ENCODE measurements at regions not wholly inside any gene's neighbourhood (a gene's known extent, or its start where the extent isn't known, plus 50 kb on each side); places are given as distances from the start of the nearest gene placed in this dataset.
"Not testable (repeated sequence)": the region's sequence is repeated elsewhere in the genome, so short reads cannot be mapped to it uniquely, and the experiment has no call there.

DNA sequence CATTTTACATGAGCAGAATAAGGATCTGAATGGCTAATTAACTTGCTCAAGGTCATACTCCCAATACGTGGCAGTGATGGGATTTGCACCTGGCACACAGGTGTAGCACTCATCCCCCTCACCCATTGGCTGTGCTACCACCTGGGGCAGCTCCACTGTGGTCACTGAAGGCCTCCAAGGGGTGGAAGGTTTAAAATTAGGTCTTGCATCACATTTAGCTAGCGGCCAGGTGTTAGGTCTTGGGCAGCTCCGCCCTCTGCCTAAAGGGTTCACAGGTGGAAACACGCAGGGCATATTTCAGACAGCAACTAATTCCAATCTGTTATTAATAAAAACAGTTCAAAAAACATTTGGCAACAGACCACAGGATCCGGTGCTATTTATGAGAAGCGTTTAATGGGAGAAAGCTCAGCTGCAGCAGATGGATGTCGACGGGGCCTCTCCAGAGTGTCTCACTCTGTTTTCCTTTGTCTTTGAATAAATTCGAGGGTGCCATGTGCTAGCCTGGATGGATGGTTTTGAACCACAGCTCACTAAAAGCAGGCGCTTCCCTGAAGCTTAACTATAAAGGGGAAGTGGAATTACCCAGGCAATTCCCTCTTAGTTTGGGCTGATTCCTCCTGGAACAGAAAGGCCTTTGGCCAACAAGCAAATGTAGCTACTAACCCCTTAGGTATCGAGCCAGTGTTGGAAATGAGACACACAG lies 1017.6 kb downstream of the TYW1 start:
- no peak for DNase-seq (ENCODE audit: low spot score)

DNA sequence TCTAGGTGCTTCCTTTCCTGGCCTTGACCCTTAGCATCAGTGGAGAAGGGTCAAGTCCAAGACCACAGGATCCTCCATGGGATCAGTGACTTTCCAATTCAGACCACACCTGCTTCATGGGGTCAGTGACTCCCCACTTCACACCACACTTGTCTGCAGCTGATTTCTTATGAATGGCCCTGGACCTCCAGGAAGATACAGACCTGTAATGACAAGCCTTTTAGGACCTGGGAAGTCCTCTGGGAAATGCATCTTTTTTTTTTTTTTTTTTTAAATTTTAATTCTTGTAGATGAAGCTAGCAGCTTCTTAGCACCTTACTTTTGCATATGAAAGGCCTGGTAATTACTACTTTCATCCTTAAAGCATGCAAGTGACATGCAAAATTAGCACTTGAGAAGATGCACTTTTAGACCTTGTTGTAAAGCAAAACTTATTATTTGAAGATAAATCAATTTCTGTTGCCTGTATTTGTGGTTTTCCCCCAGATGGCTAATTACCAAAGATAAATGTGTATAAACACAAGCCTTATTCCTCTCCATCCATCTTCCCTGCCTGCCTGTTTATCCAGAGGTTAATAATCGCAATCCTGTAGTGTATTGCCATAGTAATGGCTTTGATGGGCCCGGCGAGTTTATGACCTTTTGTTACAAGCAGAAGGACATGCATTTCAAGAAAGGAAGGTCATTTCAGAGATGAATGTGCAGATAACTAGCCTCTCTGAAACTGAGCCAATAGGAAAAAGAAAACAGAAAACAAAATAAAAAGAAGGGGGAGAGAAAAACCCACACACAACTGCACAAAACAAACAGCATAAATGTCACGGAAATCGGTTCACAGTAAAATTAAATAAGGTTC lies 1018.7 kb downstream of the TYW1 start:
- no peak for DNase-seq (ENCODE audit: low spot score)

DNA sequence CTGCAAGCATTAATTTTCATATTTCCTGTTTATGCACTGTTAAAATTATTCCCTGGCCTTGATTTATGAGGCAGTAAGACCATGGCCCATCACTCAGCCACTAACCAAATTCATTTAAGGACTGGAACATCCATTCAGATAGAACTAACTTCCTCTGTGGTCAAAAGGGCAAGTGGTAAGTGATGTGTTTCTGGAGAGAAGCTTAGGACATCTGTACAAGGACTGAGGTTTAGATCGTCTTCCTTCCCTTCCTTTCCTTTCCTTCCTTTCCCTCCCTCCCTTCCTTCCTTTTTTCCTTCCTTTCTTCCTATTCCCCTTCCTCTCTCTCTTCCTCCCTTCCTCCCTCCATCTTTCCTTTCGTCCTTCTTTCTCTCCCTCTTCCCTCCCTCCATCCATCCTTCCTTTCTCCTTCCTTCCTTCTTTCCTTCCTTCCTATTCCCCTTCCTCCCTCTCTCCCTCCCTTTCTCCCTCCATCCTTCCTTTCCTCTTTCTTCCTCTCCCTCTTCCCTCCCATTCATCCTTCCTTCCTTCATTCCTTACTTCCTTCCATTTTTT lies 1019.4 kb downstream of the TYW1 start:
- DNase-seq (ENCODE audit: low spot score): no peak

DNA sequence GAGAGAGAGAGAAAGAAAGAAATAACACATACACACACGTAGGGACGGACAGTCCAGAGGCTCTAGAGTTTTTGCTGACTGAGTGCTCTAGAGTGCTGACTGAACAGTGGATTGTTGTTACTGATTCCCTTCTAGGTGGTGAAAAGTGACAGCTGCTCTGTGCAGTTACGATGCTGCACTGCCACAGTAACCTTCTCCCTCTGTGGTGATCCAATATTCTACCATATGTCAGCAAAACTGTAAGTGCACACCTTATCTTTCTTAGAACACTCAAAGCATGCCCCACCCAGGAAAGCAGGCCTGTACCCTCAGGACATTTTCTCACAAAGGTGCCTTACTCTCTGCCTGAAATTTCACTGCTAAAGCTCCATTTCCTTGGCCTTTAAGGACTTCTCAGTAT lies 1023.5 kb downstream of the TYW1 start:
- DNase-seq (ENCODE audit: low spot score): no peak

DNA sequence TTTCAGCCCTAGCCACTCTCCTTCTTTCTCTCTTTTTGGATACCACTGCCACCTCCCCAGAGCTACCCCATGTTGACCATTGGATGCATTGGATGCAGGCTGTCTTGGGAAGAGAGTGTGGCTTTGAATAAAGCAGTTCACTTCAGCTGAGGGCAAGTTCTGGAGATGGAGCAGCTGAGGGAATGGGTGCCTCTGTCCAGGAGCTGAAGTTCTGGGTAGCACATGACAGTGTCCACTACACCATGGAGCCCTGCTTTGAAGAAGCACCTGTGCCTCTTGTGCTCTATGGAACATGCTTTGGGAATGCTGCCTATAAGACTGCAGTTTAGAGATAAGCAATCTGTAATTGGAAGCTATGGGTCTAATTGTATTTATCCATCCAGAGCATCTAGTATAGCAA lies 1028.7 kb downstream of the TYW1 start:
- DNase-seq (ENCODE audit: low spot score): no peak

DNA sequence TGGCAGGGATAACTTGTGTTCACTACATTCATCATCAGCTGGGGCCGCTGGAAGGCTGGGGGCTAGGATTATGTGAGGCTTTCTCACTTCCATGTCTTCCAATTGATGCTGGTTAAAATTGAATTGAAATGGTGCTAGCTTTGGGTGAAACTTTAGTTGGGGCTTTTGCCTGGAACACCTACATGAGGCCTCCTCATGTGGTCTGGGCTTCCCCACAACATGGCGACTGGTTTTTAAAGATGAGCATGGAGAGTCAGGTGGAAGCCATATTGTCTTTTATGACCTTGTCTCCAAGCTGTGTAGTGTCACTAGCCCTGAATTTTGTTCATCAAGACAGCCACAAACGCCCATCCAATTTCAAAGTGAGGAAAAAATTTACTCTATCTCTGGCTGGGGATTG lies 1033.9 kb downstream of the TYW1 start:
- no peak for DNase-seq (ENCODE audit: low spot score)

DNA sequence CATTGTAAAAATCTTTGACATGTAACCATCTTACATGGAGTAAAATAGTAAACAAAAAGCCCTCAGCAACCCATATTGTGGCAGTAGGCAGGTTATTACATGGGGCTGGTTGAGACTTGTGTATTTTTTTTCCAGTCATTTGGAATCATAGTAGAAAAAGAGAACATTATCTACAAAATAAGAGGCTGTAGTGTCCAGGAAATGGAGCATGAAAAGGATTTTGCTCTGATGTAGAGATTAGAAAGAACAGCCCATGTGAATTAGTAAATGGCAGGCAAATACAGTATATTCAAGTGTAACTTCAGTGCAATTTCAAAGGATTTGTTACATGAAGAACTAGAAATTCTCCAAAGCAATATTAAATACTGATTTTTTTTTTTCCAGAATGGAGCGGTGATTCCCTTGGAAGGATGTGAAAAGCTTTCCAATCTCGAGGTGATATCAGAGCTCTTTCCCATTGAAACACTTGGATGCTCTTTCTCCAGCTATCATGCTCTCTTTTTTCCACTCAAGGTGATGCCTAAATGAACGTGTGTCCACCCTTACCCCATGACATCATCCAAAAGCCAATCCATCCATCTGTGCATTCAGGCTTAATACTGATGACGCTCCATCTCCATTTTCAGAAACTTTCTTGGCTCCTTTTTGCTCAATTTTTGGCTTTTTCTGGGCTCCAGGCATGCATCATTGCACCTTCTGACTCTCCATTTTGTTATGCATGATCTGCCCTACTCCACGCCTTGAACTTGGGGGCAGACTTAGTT lies 1034.7 kb downstream of the TYW1 start:
- DNase-seq (ENCODE audit: low spot score): no peak

DNA sequence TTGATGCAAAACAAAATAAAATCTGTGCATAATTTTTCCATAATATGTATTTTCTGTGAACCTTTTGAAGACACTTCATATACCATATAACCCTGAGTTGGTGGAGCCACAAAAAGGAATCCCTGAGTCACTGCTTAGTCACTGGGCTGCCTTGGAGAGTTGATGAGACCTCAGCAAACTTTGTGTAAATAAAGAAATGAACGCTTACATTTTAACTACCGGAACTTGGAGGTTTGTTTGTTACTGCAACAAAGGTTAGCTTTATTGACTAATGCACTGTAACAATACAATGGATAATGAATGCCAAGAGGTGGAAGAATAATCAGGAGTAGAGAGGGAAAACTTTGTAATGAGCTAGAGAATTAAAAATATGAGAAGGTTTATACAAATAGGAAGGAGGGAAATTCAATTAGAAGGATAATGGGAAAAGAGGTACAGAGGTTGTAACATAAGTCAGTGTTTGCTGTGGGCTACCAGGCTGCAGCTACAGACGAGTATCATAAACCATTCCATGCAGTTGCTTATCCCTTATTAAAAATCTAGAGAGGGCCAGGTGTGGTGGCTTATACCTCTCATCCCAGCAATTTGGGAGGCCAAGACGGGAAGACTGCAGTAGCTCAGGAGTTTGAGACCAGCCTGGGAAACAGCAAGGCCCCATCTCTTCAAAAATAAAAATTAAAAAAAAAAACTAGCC lies 1042.1 kb downstream of the TYW1 start:
- DNase-seq (ENCODE audit: low spot score): no peak

DNA sequence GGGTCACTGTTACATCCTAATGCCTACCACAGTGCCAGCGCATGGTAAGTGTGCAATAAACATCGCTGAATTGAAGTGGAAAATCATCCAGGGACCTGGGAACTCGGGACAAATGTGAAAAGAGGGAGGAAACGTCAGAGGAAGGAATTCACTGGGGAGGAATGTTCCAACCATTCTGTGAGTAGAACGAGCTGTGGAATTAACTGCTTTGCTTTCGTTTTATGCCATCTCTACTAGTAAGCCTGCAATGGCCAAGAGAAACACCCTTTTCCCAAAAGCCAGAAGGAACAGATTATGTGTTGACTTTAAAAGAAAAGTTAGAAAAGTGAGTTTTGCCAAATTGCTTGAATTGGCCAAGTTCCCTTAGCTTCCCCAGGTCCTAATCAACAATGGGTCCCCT lies 1044.9 kb downstream of the TYW1 start:
- no peak for DNase-seq (ENCODE audit: low spot score)

DNA sequence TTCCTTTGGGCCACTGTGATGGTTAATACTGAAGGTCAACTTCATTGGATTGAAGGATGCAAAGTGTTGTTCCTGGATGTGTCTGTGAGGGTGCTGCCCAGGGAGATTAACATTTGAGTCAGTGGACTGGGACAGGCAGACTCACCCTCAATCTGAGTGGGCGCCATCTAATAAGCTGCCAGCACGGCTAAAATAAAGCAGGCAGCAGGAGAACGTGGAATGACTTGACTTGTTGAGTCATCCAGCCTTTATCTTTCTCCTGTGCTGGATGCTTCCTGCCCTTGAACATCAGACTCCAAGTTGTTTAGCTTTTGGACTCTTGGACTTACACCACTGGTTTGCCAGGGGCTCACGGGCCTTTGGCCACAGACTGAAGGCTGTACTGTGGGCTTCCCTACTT lies 1046.9 kb downstream of the TYW1 start:
- no peak for DNase-seq (ENCODE audit: low spot score)

DNA sequence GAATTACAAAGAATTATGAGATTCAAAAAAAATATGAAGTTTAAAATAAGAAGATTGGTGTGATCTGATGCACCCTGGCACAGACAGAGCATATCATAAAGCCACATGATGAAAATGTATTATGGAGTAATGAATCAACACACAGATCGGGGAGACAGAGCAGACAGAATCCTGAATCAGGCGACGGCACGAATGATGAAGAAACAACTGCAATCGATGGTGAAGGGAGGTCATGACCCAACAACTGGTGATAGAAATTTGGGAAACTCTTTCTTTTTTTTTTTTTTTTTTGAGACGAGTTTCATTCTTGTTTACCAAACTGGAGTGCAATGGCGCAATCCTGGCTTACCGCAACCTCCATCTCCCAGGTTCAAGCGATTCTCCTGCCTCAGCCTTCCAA lies 1054.0 kb downstream of the TYW1 start:
- DNase-seq (ENCODE audit: low spot score): no peak

DNA sequence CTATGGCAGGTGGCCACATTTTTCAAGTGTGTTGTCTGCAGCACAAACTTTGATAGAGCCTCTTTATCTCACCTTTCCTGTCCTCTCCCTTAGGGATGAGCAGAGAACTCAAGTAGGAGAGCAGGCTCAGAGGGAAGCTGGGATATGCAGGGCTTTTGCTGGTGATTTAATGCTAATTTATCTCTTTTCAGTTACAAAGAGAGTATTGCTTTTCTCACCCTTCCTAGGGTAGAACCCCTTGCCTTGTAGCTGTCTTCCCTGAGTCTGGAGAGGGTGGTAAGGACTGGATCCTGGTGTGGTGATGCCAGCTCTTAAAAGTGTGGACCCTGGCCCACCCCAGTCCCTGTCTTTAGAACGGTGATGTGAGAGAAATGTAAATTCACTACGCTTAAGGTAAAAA lies 1061.4 kb downstream of the TYW1 start:
- DNase-seq (ENCODE audit: low spot score): no peak

DNA sequence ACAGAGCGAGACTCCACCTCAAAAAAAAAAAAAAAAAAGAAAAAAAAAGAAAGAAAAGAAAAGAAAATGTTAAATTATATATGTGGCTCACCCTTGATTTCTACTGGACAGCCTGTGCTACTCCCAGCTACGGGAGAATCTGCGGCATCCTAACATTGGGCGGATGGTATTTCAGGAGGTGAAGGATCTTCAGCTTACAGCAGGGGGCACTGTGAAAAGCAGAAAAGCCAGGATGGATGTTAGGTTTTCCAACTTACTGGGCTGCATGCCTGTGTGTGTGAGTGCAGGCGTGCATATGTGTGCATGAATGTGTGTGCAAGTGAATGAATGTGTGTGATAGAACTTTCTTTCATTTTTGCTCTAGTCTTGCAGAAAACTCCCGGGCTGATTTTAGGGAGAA lies 1066.5 kb downstream of the TYW1 start:
- DNase-seq (ENCODE audit: low spot score): no peak

DNA sequence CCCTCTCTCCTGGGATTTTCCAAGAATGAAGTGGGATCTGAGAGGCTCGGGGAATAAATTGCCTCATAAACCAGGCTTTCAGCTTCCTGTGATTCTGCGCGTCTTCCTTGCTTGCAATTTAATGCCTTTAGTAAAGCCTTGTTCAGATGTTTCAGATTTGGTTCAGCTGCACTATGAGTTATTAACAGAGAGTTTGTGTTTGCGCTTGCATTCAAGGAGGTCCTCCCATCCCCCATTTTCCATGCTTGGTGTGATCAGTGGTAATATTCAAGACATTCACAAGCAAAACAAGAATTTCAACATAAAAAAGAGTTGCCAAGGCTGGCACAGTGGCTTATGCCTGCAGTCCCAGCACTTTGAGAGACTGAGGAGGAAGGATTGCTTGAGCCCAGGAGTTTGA lies 1068.9 kb downstream of the TYW1 start:
- DNase-seq (ENCODE audit: low spot score): no peak

DNA sequence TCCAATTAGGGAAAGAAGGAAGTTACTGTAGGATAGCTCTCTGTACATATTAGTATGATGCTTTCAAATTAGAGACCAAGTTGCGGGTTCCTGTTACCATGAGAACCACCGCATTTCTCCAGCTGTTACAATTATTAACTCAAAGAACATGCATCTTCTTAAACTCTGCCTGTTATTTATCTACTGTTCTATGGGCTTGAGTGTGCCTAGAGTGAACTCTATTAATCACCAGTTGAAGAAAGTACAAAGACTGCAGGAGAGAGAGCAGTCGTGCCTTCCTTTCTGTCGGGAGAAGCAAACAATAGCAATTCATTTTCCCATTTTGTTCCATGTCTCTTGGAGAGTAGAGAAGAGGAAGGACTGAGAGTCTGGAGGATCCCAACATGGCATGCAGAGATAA lies 1071.2 kb downstream of the TYW1 start:
- DNase-seq (ENCODE audit: low spot score): no peak

DNA sequence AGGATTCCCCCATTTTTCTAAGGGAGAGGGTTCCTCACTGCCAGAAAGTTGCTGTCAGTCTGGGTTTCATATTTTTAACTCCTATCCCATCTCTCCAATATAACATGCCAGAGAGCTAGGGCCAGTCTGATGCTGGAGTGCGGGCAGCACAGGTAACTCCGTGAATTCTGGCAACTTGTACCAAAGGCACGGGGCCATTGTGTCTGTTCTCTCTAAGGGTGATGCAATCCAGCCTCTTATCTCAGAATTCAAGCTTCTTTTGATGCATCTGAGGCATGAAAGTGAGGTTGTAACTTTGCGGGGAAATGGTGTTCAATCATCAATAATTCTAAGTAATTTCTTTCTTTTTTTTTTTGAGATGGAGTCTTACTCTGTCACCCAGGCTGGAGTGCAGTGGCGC lies 1074.4 kb downstream of the TYW1 start:
- no peak for DNase-seq (ENCODE audit: low spot score)

DNA sequence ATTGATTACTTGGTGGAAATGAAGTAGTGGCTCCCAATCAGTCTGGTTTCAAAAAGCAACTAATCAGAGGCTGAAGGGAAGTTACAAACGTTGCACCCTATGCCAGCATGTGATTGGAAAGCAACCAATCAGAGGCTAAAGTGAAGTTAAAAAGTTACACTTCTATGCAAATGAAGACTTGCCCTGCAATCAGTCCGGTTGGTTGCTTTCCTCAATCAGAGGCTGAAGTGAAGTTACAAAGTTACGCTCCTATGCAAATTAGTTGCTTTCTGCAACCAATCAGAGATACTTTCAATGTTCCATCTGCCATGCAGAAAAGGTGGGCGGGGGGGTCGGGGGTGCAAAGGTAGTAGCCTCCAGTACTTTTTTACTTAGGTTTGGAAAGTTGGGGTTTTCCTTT lies 1077.1 kb downstream of the TYW1 start:
- no peak for DNase-seq (ENCODE audit: low spot score)

DNA sequence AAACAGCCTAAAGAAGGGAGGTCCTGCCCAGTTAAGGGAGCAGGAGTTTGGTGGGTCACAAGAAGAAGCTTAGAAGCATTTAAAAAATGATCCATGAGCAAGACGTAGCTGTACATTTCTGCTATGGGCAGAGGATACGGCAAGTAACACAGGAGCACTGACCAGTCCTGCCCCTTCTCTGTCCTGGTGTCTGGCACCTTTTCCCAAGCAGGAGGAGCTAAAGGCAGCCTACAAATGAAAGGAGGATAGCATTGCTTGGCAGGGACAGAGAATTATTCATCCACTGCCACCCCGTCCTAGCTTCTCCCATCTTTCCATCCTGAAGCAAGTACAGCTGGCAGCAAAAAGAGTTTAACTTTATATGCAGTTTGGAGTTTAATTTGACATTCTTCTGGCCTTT lies 1077.6 kb downstream of the TYW1 start:
- no peak for DNase-seq (ENCODE audit: low spot score)

DNA sequence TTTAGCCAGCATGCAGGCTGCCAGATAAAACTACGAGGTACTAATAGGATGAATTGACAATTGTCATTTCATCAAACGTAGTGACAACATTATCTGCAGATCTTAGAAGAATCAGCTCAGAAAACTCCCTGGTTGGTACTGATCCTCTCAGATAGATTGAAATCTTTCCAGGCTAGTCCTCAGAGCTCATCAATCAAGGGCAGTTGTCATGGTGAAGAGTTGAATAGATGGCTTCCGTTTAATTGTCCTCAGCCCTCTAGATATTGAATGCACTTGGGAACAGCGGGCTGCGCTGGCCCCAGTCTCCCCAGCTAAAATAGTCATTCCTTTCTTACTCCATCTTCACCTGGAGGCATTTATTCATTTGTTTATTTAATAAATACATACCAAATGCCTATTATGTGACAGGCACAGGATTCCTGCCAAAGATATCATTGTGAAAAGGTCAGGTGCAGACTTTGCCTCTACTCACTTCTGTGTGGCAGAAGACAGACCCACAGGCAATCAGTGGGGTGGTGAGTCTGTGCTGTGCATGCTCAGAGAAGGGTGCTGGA lies 1081.6 kb downstream of the TYW1 start:
- no peak for DNase-seq (ENCODE audit: low spot score)

DNA sequence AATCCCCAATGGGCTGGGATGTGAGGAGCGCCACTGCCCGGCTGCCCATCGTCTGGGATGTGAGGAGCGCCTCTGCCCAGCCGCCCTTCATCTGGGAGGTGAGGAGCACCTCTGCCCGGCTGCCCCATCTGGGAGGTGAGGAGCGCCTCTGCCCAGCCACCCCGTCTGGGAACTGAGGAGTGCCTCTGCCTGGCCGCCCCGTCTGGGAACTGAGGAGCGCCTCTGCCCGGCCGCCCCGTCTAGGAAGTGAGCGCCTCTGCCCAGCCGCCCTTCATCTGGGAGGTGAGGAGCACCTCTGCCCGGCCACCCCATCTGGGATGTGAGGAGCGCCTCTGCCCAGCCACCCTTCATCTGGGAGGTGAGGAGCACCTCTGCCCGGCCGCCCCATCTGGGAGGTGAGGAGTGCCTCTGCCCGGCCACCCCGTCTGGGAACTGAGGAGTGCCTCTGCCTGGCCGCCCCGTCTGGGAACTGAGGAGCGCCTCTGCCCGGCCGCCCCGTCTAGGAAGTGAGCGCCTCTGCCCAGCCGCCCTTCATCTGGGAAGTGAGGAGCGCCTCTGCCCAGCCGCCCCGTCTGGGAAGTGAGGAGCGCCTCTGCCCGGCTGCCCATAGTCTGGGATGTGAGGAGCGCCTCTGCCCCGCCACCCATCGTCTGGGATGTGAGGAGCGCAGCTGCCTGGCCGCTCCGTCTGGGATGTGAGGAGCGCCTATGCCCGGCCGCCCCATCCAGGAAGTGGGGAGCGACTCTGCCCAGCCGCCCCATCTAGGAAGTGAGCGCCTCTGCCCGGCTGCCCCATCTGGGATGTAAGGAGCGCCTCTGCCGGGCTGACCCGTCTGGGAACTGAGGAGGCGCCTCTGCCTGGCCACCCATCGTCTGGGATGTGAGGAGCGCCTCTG lies 1085.7 kb downstream of the TYW1 start:
- DNase-seq (ENCODE audit: low spot score): not testable (repeated sequence)

Data from hematopoietic multipotent progenitor cell treated with erythropoietin and hydrocortisone succinate and interleukin-3 and kit ligand, for 17 days (in vitro differentiated cells).